H9 (cell line): ENCODE measurements at regions not wholly inside any gene's neighbourhood (a gene's known extent, or its start where the extent isn't known, plus 50 kb on each side); places are given as distances from the start of the nearest gene placed in this dataset.

ENCODE experiments used
- DNase-seq: peaks from one replicate; pipeline ENCODE4 v3.0.0-alpha.2; 2017
- H2AFZ ChIP-seq: one replicate; pipeline ENCODE4 v1.6.1; 2013; ENCODE audit warnings: mild to moderate bottlenecking, low read length, control low read depth, moderate library complexity
- H2AK5ac ChIP-seq: 2 replicates; pipeline ENCODE4 v1.6.1; 2013; ENCODE audit warnings: low read length, control low read depth, mixed read lengths; ENCODE audit not compliant: insufficient read length
- H2BK120ac ChIP-seq: one replicate; pipeline ENCODE4 v1.6.1; 2013; ENCODE audit warnings: low read depth, mild to moderate bottlenecking, low read length, control low read depth, inconsistent platforms; ENCODE audit not compliant: poor library complexity, severe bottlenecking
- H2BK12ac ChIP-seq: 2 replicates; pipeline ENCODE4 v1.6.1; 2013; ENCODE audit warnings: low read length, control low read depth, mixed read lengths, low read depth; ENCODE audit not compliant: insufficient read length
- H2BK15ac ChIP-seq: 2 replicates; pipeline ENCODE4 v1.6.1; 2013; ENCODE audit warnings: low read depth, low read length, control low read depth
- H2BK20ac ChIP-seq: one replicate; pipeline ENCODE4 v1.6.1; 2013; ENCODE audit warnings: low read depth, mild to moderate bottlenecking, low read length, control low read depth, inconsistent platforms; ENCODE audit not compliant: poor library complexity, severe bottlenecking
- H2BK5ac ChIP-seq: 2 replicates; pipeline ENCODE4 v1.6.1; 2013; ENCODE audit warnings: low read length, control low read depth, mixed read lengths; ENCODE audit not compliant: insufficient read length
- H3K14ac ChIP-seq: 2 replicates; pipeline ENCODE4 v1.6.1; 2013; ENCODE audit warnings: low read length, control low read depth; ENCODE audit not compliant: insufficient read depth
- H3K18ac ChIP-seq: 2 replicates; pipeline ENCODE4 v1.6.1; 2013; ENCODE audit warnings: low read depth, mild to moderate bottlenecking, mixed read lengths, low read length, control low read depth; ENCODE audit not compliant: insufficient read length
- H3K23ac ChIP-seq: 2 replicates; pipeline ENCODE4 v1.6.1; 2013; ENCODE audit warnings: low read length, control low read depth, mixed read lengths, low read depth; ENCODE audit not compliant: insufficient read length
- H3K23me2 ChIP-seq: 2 replicates; pipeline ENCODE4 v1.6.1; 2013; ENCODE audit warnings: low read depth, mild to moderate bottlenecking, mixed read lengths, low read length, control low read depth; ENCODE audit not compliant: insufficient read length, poor library complexity, severe bottlenecking
- H3K27ac ChIP-seq: 2 replicates; pipeline ENCODE4 v1.5.1; 2013; ENCODE audit warnings: low read length, control low read depth, mixed read lengths, low read depth; ENCODE audit not compliant: insufficient read length
- H3K27me3 ChIP-seq: 2 replicates; pipeline ENCODE4 v1.6.1; 2013; ENCODE audit warnings: low read length, control low read depth, inconsistent platforms; ENCODE audit not compliant: insufficient read depth
- H3K4ac ChIP-seq: 2 replicates; pipeline ENCODE4 v1.6.1; 2013; ENCODE audit warnings: low read depth, mild to moderate bottlenecking, control low read depth, inconsistent platforms, low read length, moderate library complexity
- H3K4me1 ChIP-seq: 2 replicates; pipeline ENCODE4 v1.6.1; 2013; ENCODE audit warnings: low read length, control low read depth, inconsistent platforms; ENCODE audit not compliant: insufficient read depth
- H3K4me2 ChIP-seq: 2 replicates; pipeline ENCODE4 v1.6.1; 2013; ENCODE audit warnings: low read length, control low read depth, mixed read lengths; ENCODE audit not compliant: insufficient read length, insufficient read depth
- H3K56ac ChIP-seq: 2 replicates; pipeline ENCODE4 v1.6.1; 2013; ENCODE audit warnings: low read depth, mild to moderate bottlenecking, mixed read lengths, low read length, control low read depth; ENCODE audit not compliant: insufficient read length
- H3K79me1 ChIP-seq: 2 replicates; pipeline ENCODE4 v1.6.1; 2013; ENCODE audit warnings: low read depth, mild to moderate bottlenecking, moderate library complexity, low read length, control low read depth, inconsistent platforms; ENCODE audit not compliant: insufficient read depth, poor library complexity, severe bottlenecking
- H3K79me2 ChIP-seq: 2 replicates; pipeline ENCODE4 v1.6.1; 2013; ENCODE audit warnings: low read length, control low read depth, inconsistent platforms; ENCODE audit not compliant: insufficient read depth
- H3K9ac ChIP-seq: 2 replicates; pipeline ENCODE4 v1.6.1; 2013; ENCODE audit warnings: low read length, control low read depth, mixed read lengths; ENCODE audit not compliant: insufficient read length; ENCODE audit errors: extremely low read depth
- H3K9me3 ChIP-seq: one replicate; pipeline ENCODE4 v1.6.1; 2013; ENCODE audit warnings: low read depth, low read length, inconsistent platforms; ENCODE audit not compliant: control insufficient read depth
- H3T11ph ChIP-seq: one replicate; pipeline ENCODE4 v1.6.1; 2013; ENCODE audit warnings: mild to moderate bottlenecking, low read length, control low read depth, inconsistent platforms
- H4K20me1 ChIP-seq: one replicate; pipeline ENCODE4 v1.6.1; 2013; ENCODE audit not compliant: control insufficient read depth, insufficient read length, insufficient read depth
- H4K5ac ChIP-seq: 2 replicates; pipeline ENCODE4 v1.6.1; 2013; ENCODE audit warnings: low read depth, mild to moderate bottlenecking, mixed read lengths, low read length, control low read depth; ENCODE audit not compliant: insufficient read length
- H4K8ac ChIP-seq: replicated peaks from 2 replicates; pipeline ENCODE4 v1.6.1; 2013; ENCODE audit warnings: low read length, control low read depth, mixed read lengths, low read depth; ENCODE audit not compliant: insufficient read length
- H4K91ac ChIP-seq: 2 replicates; pipeline ENCODE4 v1.6.1; 2013; ENCODE audit warnings: low read depth, mild to moderate bottlenecking, moderate library complexity, mixed read lengths, low read length, control low read depth; ENCODE audit not compliant: insufficient read length
- H3K27ac Mint-ChIP-seq, 3 experiments: 2 replicates in 2 of 3; 3 replicates in 1 of 3; pipeline ENCODE4 v1.8.0; 2020 to 2021; ENCODE audit warnings: mixed read lengths in 3 of 3, mild to moderate bottlenecking in 1 of 3, moderate library complexity in 1 of 3
- H3K27me3 Mint-ChIP-seq: 2 replicates; pipeline ENCODE4 v1.8.0; 2021; ENCODE audit warnings: low read depth, mild to moderate bottlenecking, moderate library complexity, mixed read lengths
- H3K36me3 Mint-ChIP-seq, 3 experiments: 2 replicates in 2 of 3; 3 replicates in 1 of 3; pipeline ENCODE4 v1.8.0; 2020 to 2021; ENCODE audit warnings: low read depth in 3 of 3, mixed read lengths in 3 of 3; ENCODE audit not compliant: insufficient read depth in 1 of 3
- H3K4me1 Mint-ChIP-seq, 2 experiments: 2 replicates each; pipeline ENCODE4 v1.8.0; 2020; ENCODE audit warnings: mixed read lengths in 2 of 2
- H3K4me3 Mint-ChIP-seq, 2 experiments: 2 replicates in 1 of 2; 3 replicates in 1 of 2; pipeline ENCODE4 v1.8.0; 2020 to 2021; ENCODE audit warnings: mild to moderate bottlenecking in 2 of 2, mixed read lengths in 2 of 2, moderate library complexity in 1 of 2
- H3K9me3 Mint-ChIP-seq, 2 experiments: 2 replicates in 1 of 2; 3 replicates in 1 of 2; pipeline ENCODE4 v1.8.0; 2020; ENCODE audit warnings: mild to moderate bottlenecking in 2 of 2, mixed read lengths in 2 of 2, moderate library complexity in 1 of 2
- CTCF ChIP-seq: fragments of 200-600 bp; sonication (generic); conservative IDR thresholded peaks from 3 replicates; pipeline ENCODE4 v1.8.0; 2021; ENCODE audit warnings: antibody characterized with exemption, mild to moderate bottlenecking
- WGBS: extraction: QIAGEN DNeasy Blood & Tissue Kit; methylation state at CpG from one replicate; pipeline ENCODE4 v1.1.7; 2013; ENCODE audit warnings: missing lambda C conversion rate, low lambda C conversion rate, mixed read lengths; ENCODE audit not compliant: insufficient read length; ENCODE audit errors: extremely low coverage; 5-methylcytosine and 5-hydroxymethylcytosine counted together

DNA sequence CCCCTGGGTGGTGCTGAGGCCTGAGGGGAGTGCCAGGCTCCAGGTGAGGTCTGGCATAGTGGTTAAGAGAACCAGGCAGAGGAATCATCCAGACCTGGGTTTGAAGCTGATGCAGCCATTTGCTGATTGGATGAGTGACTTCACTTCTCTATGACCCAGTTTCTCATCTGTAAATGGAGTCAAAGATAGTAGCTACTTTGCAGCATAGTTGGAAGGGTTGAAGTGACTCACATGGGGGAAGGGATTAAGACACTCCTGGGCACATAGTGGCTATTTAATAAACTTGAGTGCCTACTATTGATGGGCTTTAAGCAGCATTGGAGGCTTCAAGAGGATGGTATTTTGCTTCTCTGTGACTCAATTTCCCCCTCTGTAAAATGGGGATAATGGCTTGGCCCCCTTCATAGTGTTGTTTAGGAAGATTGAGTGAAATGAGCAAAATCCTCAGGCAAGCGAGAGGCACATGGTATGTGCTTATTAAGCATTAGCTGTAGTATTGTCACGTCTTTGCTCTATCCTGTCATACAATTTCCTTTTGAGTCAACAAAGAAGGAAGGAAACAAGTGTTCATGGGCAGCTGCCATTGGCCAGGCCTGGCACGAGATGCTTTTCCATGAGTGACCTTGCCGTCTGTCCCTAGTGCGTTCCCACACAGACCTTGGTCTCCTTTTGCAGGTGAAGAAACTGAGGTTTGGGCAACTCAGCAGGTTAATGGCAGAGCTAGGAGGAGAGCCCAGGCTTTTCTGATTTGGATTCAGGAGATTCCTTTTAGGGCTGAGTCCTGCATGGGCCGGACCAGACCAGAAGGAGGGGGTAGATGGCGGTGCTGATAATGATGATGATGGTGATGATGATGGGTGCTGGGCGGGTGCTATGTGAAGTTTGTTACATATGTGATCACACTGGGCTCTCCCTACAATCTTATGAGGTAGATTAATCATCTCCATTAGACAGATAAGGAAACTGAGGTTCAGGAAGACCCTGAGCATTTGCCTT, 131.1 kb upstream of the WNT4 start:
- Mint-ChIP-seq H3K9me3 (peaks cover 0 to 7% of the 10 kb centered on the region in 2 experiments; a peak in 2 of 5 replicates), H3K27ac (peak overlapping the region in 1 of 3 experiments; percentile 65; a peak in 1 of 7 replicates), H3K4me3 (no peak overlapping the region), H3K4me1 (peaks cover 21 to 47% of the 10 kb centered on the region in 2 experiments), H3K36me3 (no peaks in the 10 kb centered on the region), H3K27me3 (peaks cover 22% of the 10 kb centered on the region)
- no peak overlapping the region for H3T11ph ChIP-seq
- H2BK120ac ChIP-seq: no peak overlapping the region
- no peak overlapping the region for H3K56ac ChIP-seq
- H4K5ac ChIP-seq: no peak overlapping the region
- no peaks in the 10 kb centered on the region for H3K79me2 ChIP-seq
- no peak overlapping the region for H2BK5ac ChIP-seq
- no peak overlapping the region for H4K91ac ChIP-seq
- no peak overlapping the region for H3K27ac ChIP-seq
- no CpG with 5 or more reads among the region's 8 CpGs for WGBS
- no peak overlapping the region for H4K8ac ChIP-seq
- H3K14ac ChIP-seq: no peak overlapping the region; the same call in 1 of the 2 replicates
- no peaks in the 10 kb centered on the region for H4K20me1 ChIP-seq
- H2BK20ac ChIP-seq: no peak overlapping the region
- no peak for DNase-seq
- H3K9ac ChIP-seq: no peak overlapping the region
- H3K9me3 ChIP-seq: no peaks in the 10 kb centered on the region
- no peak overlapping the region for H2BK15ac ChIP-seq
- no peak overlapping the region for H2AK5ac ChIP-seq
- no peak overlapping the region for H3K4ac ChIP-seq
- no peak for TF ChIP-seq CTCF
- no peaks in the 10 kb centered on the region for H3K79me1 ChIP-seq
- H2AFZ ChIP-seq: no peak overlapping the region
- no peak overlapping the region for H2BK12ac ChIP-seq
- H3K18ac ChIP-seq: no peak overlapping the region
- no peak overlapping the region for H3K23ac ChIP-seq
- H3K23me2 ChIP-seq: no peaks in the 10 kb centered on the region
- H3K4me1 ChIP-seq: 0 out of 2 replicates have a peak, but pooled peaks cover 2% of the 10 kb centered on the region
- no peak overlapping the region for H3K4me2 ChIP-seq
- H3K27me3 ChIP-seq: no peaks in the 10 kb centered on the region
